ENCODE measurements at regions not wholly inside any gene's neighbourhood (a gene's known extent, or its start where the extent isn't known, plus 50 kb on each side); places are given as distances from the start of the nearest gene placed in this dataset.

GRCh38 chr18:23369266-23369665, 83.8 kb upstream of the RIOK3 start:
- Histone ChIP-seq H3K36me3 (ENCODE audit: control insufficient read depth, low read depth, low read length) (no peaks in the 10 kb centered on the region), H3K9me3 (ENCODE audit: control insufficient read depth, low read depth, low read length) (no peaks in the 10 kb centered on the region), H3K4me1 (ENCODE audit: control insufficient read depth, low read depth, low read length) (peaks cover 4% of the 10 kb centered on the region), H3K9ac (ENCODE audit: low read length) (no peak overlapping the region), H3K27me3 (ENCODE audit: control insufficient read depth, insufficient read depth, low read length) (no peaks in the 10 kb centered on the region), H3K27ac (ENCODE audit: low read length) (no peak overlapping the region), H3K4me3 (ENCODE audit: low read length) (no peak overlapping the region)

DNA sequence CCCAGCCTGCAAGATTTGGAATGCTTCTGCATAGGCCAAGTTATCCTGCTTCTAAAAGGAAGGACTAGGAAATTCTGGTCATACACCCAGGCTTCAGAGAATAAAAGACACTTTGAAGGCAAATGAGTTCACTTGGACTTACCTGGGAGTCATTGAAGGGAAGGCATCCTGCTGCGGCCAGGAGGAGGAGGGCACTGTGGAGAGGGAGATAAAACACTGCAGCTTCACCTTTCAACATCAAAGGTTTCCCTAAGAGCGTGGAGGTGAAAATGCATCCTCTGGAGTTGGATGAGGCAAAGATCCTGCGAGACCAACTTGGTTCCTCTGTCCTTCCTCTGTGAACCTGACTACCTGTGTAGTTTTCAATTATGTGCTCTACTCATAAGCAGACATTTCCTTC, 79.5 kb upstream of the RIOK3 start:
- Histone ChIP-seq H3K36me3 (ENCODE audit: control insufficient read depth, low read depth, low read length) (no peaks in the 10 kb centered on the region), H3K9ac (ENCODE audit: low read length) (no peak overlapping the region), H3K9me3 (ENCODE audit: control insufficient read depth, low read depth, low read length) (no peaks in the 10 kb centered on the region), H3K4me1 (ENCODE audit: control insufficient read depth, low read depth, low read length) (peaks cover 4% of the 10 kb centered on the region), H3K4me3 (ENCODE audit: low read length) (no peak overlapping the region), H3K27me3 (ENCODE audit: control insufficient read depth, insufficient read depth, low read length) (no peaks in the 10 kb centered on the region), H3K27ac (ENCODE audit: low read length) (no peak overlapping the region)

- no peak overlapping the region for H3K27ac ChIP-seq (ENCODE audit: low read length)
- H3K4me3 ChIP-seq (ENCODE audit: low read length) = no peak overlapping the region
Measured at GRCh38 chr18:23377669-23378301, 75.3 kb upstream of the RIOK3 start.

DNA sequence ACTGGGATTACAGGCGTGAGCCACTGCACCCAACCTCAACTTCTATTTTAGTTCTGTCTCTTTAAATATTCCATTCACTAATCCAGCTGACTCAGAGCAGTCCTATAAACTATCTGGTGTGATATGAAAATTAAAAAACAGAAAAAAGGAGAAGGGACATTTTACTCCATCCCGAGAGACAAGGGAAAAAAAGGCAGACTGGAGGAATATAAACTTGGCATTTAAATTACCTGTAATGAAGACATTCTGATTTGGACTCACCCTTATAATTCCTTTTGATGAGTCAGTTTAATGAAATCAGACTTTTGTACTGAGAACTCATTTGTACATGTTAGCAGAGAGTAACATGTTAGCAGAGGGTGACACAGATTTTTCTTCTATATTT, 74.8 kb upstream of the RIOK3 start:
- Histone ChIP-seq H3K27ac (ENCODE audit: low read length) (no peak overlapping the region), H3K9me3 (ENCODE audit: control insufficient read depth, low read depth, low read length) (no peaks in the 10 kb centered on the region), H3K4me1 (ENCODE audit: control insufficient read depth, low read depth, low read length) (peaks cover 8% of the 10 kb centered on the region), H3K9ac (ENCODE audit: low read length) (no peak overlapping the region), H3K4me3 (ENCODE audit: low read length) (no peak overlapping the region), H3K36me3 (ENCODE audit: control insufficient read depth, low read depth, low read length) (no peaks in the 10 kb centered on the region), H3K27me3 (ENCODE audit: control insufficient read depth, insufficient read depth, low read length) (no peaks in the 10 kb centered on the region)

More at GRCh38 chr18:23377669-23378301, 75.3 kb upstream of the RIOK3 start:
- H3K4me1 ChIP-seq (ENCODE audit: control insufficient read depth, low read depth, low read length) = peaks cover 8% of the 10 kb centered on the region
- H3K9me3 ChIP-seq (ENCODE audit: control insufficient read depth, low read depth, low read length) = no peaks in the 10 kb centered on the region
- no peaks in the 10 kb centered on the region for H3K27me3 ChIP-seq (ENCODE audit: control insufficient read depth, insufficient read depth, low read length)
- no peaks in the 10 kb centered on the region for H3K36me3 ChIP-seq (ENCODE audit: control insufficient read depth, low read depth, low read length)
- no peak overlapping the region for H3K9ac ChIP-seq (ENCODE audit: low read length)

GRCh38 chr18:23380001-23380550, 73.0 kb upstream of the RIOK3 start:
- Histone ChIP-seq H3K4me1 (ENCODE audit: control insufficient read depth, low read depth, low read length) (peaks cover 4% of the 10 kb centered on the region), H3K36me3 (ENCODE audit: control insufficient read depth, low read depth, low read length) (no peaks in the 10 kb centered on the region), H3K27ac (ENCODE audit: low read length) (no peak overlapping the region), H3K27me3 (ENCODE audit: control insufficient read depth, insufficient read depth, low read length) (no peaks in the 10 kb centered on the region), H3K4me3 (ENCODE audit: low read length) (no peak overlapping the region), H3K9me3 (ENCODE audit: control insufficient read depth, low read depth, low read length) (no peaks in the 10 kb centered on the region), H3K9ac (ENCODE audit: low read length) (no peak overlapping the region)

GRCh38 chr18:23380817-23381216, 72.3 kb upstream of the RIOK3 start:
- Histone ChIP-seq H3K27me3 (ENCODE audit: control insufficient read depth, insufficient read depth, low read length) (no peaks in the 10 kb centered on the region), H3K27ac (ENCODE audit: low read length) (no peak overlapping the region), H3K36me3 (ENCODE audit: control insufficient read depth, low read depth, low read length) (no peaks in the 10 kb centered on the region), H3K4me3 (ENCODE audit: low read length) (no peak overlapping the region), H3K9ac (ENCODE audit: low read length) (no peak overlapping the region), H3K9me3 (ENCODE audit: control insufficient read depth, low read depth, low read length) (no peaks in the 10 kb centered on the region), H3K4me1 (ENCODE audit: control insufficient read depth, low read depth, low read length) (peaks cover 4% of the 10 kb centered on the region)

DNA sequence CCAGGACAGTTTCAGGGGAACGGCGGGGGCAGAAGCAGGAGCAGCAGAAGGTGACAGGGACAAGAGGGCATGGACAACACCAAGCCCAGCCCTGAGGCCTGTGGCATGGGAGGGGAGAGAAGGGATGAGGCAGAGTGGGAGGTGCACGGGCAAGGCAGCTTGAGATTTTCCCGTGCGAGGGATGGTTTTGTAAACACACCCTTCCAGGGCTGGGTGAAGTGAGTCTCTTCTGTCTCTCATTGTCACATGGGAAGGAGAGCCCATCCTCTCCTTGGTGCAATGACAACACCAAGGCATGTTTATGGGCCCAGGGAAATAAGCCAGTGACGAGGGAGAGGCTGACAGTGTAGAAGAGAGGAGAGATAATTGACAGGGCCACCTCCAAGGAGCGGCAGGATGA, 69.6 kb upstream of the RIOK3 start:
- Histone ChIP-seq H3K27me3 (ENCODE audit: control insufficient read depth, insufficient read depth, low read length) (no peaks in the 10 kb centered on the region), H3K4me1 (ENCODE audit: control insufficient read depth, low read depth, low read length) (peaks cover 4% of the 10 kb centered on the region), H3K36me3 (ENCODE audit: control insufficient read depth, low read depth, low read length) (no peaks in the 10 kb centered on the region), H3K27ac (ENCODE audit: low read length) (no peak overlapping the region), H3K9me3 (ENCODE audit: control insufficient read depth, low read depth, low read length) (no peaks in the 10 kb centered on the region), H3K9ac (ENCODE audit: low read length) (no peak overlapping the region), H3K4me3 (ENCODE audit: low read length) (no peak overlapping the region)

- no peak overlapping the region for H3K9ac ChIP-seq (ENCODE audit: low read length)
- H3K9me3 ChIP-seq (ENCODE audit: control insufficient read depth, low read depth, low read length) = no peaks in the 10 kb centered on the region
- no peaks in the 10 kb centered on the region for H3K36me3 ChIP-seq (ENCODE audit: control insufficient read depth, low read depth, low read length)
- peaks cover 3% of the 10 kb centered on the region for H3K4me1 ChIP-seq (ENCODE audit: control insufficient read depth, low read depth, low read length)
- no peak overlapping the region for H3K4me3 ChIP-seq (ENCODE audit: low read length)
- H3K27ac ChIP-seq (ENCODE audit: low read length) = no peak overlapping the region
- H3K27me3 ChIP-seq (ENCODE audit: control insufficient read depth, insufficient read depth, low read length) = no peaks in the 10 kb centered on the region
Measured at GRCh38 chr18:23384778-23385736, 68.0 kb upstream of the RIOK3 start.

DNA sequence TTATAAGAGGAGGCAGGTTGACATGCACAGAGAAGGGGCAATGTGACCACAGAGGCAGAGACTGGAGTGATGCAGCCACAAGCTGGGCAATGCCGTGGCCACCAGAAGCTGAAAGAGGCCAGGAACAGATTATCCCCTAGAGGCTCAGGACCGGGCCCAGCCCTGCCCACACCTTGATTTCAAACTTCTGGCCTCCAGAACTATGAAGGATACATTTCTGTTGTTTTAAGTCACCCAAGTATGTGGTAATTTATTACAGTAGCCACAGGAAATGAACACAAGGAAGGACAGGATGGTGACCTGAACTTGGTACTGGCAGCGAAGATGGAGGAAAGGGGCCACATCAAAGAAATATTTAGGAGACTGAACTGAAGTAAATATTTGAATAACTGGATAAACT, 66.8 kb upstream of the RIOK3 start:
- no peaks in the 10 kb centered on the region for H3K36me3 ChIP-seq (ENCODE audit: control insufficient read depth, low read depth, low read length)
- H3K27ac ChIP-seq (ENCODE audit: low read length) = no peak overlapping the region
- H3K9ac ChIP-seq (ENCODE audit: low read length) = no peak overlapping the region
- no peak overlapping the region for H3K4me3 ChIP-seq (ENCODE audit: low read length)
- H3K9me3 ChIP-seq (ENCODE audit: control insufficient read depth, low read depth, low read length) = no peaks in the 10 kb centered on the region
- H3K4me1 ChIP-seq (ENCODE audit: control insufficient read depth, low read depth, low read length) = no peaks in the 10 kb centered on the region
- H3K27me3 ChIP-seq (ENCODE audit: control insufficient read depth, insufficient read depth, low read length) = no peaks in the 10 kb centered on the region

DNA sequence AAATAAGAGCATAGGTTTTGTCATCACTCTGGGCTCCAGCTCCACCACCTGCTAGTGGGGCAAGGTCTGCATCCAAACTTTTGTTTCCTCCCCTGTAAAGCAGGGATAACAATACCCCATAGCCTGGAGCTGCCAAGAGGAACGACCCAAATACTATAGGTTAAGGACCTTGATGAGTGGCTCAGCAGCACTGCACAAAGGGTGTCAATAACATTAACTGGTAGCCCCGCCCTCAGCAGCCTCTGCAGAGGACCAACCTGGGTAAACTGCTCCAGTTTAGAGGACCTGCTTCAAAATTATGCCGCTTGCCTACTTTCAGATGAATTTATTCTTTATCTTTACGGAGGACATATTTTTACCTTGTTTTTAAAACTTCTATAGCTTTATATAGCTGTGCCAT, 65.8 kb upstream of the RIOK3 start:
- H3K27ac ChIP-seq (ENCODE audit: low read length) = no peak overlapping the region
- H3K9ac ChIP-seq (ENCODE audit: low read length) = no peak overlapping the region
- no peak overlapping the region for H3K4me3 ChIP-seq (ENCODE audit: low read length)
- no peaks in the 10 kb centered on the region for H3K4me1 ChIP-seq (ENCODE audit: control insufficient read depth, low read depth, low read length)
- no peaks in the 10 kb centered on the region for H3K9me3 ChIP-seq (ENCODE audit: control insufficient read depth, low read depth, low read length)
- H3K27me3 ChIP-seq (ENCODE audit: control insufficient read depth, insufficient read depth, low read length) = no peaks in the 10 kb centered on the region
- H3K36me3 ChIP-seq (ENCODE audit: control insufficient read depth, low read depth, low read length) = no peaks in the 10 kb centered on the region

DNA sequence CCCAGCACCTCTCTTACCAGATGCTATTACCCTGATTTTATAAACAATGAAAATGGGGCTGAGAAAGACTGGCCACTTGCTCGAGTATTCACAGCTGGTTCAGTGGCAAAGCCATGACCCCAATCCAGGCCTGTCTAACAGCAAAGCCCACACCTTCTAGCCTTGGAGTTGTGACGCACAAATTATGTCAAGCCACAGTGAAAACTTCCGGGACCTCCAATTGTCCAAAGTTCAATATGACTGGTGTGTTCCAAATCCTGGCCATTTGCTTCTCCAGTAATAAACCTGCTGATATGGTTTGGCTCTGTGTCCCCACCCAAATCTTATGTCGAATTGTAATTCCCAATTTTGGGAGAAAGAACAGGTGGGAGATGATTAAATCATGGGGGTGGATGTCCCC, 64.7 kb upstream of the RIOK3 start:
- Histone ChIP-seq H3K27ac (ENCODE audit: low read length) (no peak overlapping the region), H3K9ac (ENCODE audit: low read length) (no peak overlapping the region), H3K27me3 (ENCODE audit: control insufficient read depth, insufficient read depth, low read length) (no peaks in the 10 kb centered on the region), H3K9me3 (ENCODE audit: control insufficient read depth, low read depth, low read length) (no peaks in the 10 kb centered on the region), H3K4me3 (ENCODE audit: low read length) (no peak overlapping the region), H3K4me1 (ENCODE audit: control insufficient read depth, low read depth, low read length) (no peaks in the 10 kb centered on the region), H3K36me3 (ENCODE audit: control insufficient read depth, low read depth, low read length) (no peaks in the 10 kb centered on the region)

Data from iPS-18a (cell line).